ENCODE measurements at regions not wholly inside any gene's neighbourhood (a gene's known extent, or its start where the extent isn't known, plus 50 kb on each side); places are given as distances from the start of the nearest gene placed in this dataset.

GRCh38 chr3:7982126-7982525 is 519.5 kb upstream of the LMCD1 start:
- TF ChIP-seq EZH2 (IDR thresholded peaks at IDR 0.05; ENCODE audit: borderline replicate concordance, insufficient read depth, low read length, poor library complexity, severe bottlenecking) (no peak), CTCF (IDR thresholded peaks at IDR 0.05; ENCODE audit: poor library complexity, severe bottlenecking) (no peak), POLR2AphosphoS5 (IDR thresholded peaks at IDR 0.05) (no peak), EP300 (conservative IDR thresholded peaks at IDR 0.05; ENCODE audit: poor library complexity, severe bottlenecking) (no peak), SMC3 (conservative IDR thresholded peaks at IDR 0.05; ENCODE audit: poor library complexity) (no peak), MXI1 (conservative IDR thresholded peaks at IDR 0.05; ENCODE audit: poor library complexity, severe bottlenecking) (no peak), TAF1 (IDR thresholded peaks at IDR 0.05; ENCODE audit: low read depth) (no peak)
- TF ChIP-seq, protein P1, sequence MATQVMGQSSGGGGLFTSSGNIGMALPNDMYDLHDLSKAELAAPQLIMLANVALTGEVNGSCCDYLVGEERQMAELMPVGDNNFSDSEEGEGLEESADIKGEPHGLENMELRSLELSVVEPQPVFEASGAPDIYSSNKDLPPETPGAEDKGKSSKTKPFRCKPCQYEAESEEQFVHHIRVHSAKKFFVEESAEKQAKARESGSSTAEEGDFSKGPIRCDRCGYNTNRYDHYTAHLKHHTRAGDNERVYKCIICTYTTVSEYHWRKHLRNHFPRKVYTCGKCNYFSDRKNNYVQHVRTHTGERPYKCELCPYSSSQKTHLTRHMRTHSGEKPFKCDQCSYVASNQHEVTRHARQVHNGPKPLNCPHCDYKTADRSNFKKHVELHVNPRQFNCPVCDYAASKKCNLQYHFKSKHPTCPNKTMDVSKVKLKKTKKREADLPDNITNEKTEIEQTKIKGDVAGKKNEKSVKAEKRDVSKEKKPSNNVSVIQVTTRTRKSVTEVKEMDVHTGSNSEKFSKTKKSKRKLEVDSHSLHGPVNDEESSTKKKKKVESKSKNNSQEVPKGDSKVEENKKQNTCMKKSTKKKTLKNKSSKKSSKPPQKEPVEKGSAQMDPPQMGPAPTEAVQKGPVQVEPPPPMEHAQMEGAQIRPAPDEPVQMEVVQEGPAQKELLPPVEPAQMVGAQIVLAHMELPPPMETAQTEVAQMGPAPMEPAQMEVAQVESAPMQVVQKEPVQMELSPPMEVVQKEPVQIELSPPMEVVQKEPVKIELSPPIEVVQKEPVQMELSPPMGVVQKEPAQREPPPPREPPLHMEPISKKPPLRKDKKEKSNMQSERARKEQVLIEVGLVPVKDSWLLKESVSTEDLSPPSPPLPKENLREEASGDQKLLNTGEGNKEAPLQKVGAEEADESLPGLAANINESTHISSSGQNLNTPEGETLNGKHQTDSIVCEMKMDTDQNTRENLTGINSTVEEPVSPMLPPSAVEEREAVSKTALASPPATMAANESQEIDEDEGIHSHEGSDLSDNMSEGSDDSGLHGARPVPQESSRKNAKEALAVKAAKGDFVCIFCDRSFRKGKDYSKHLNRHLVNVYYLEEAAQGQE (IDR thresholded peaks at IDR 0.05; ENCODE audit: borderline replicate concordance), result no peak
